GM23338 (cell line): ENCODE measurements at regions not wholly inside any gene's neighbourhood (a gene's known extent, or its start where the extent isn't known, plus 50 kb on each side); places are given as distances from the start of the nearest gene placed in this dataset.

Experiments used
- ATAC-seq: fragments of 200-7000 bp; cut with Tn5 transposase; 3 replicates; pipeline ENCODE4 v1.9.1; 2020
- DNase-seq: peaks from one replicate; pipeline ENCODE4 v3.0.0-alpha.2; 2015; ENCODE audit warnings: low spot score
- H2AFZ ChIP-seq: fragments of 200-600 bp; sonication (generic); 2 replicates; pipeline ENCODE4 v1.8.0; 2016; ENCODE audit warnings: antibody characterized with exemption, mild to moderate bottlenecking, moderate library complexity
- H3F3A ChIP-seq: fragments of 200-600 bp; sonication (generic); replicated peaks from 2 replicates; pipeline ENCODE4 v1.8.0; 2017; ENCODE audit warnings: antibody characterized with exemption, mixed run types, low read depth
- H3K27ac ChIP-seq: fragments of 200-600 bp; sonication (generic); 2 replicates; pipeline ENCODE4 v1.6.1; 2016; ENCODE audit warnings: low read depth
- H3K27me3 ChIP-seq: fragments of 200-600 bp; sonication (generic); 2 replicates; pipeline ENCODE4 v1.8.0; 2016; ENCODE audit warnings: mild to moderate bottlenecking, mixed run types, moderate library complexity; ENCODE audit not compliant: insufficient read depth
- H3K36me3 ChIP-seq: fragments of 200-600 bp; sonication (generic); 2 replicates; pipeline ENCODE4 v1.8.0; 2016; ENCODE audit warnings: mild to moderate bottlenecking; ENCODE audit not compliant: insufficient read depth
- H3K4me1 ChIP-seq: fragments of 200-600 bp; sonication (generic); 2 replicates; pipeline ENCODE4 v1.8.0; 2016; ENCODE audit warnings: mild to moderate bottlenecking, moderate library complexity; ENCODE audit not compliant: insufficient read depth
- H3K4me2 ChIP-seq: fragments of 200-600 bp; sonication (generic); 2 replicates; pipeline ENCODE4 v1.7.1; 2017; ENCODE audit warnings: mixed run types
- H3K4me3 ChIP-seq: fragments of 200-600 bp; sonication (generic); 2 replicates; pipeline ENCODE4 v1.6.1; 2016; ENCODE audit warnings: mixed run types
- H3K79me2 ChIP-seq: fragments of 200-600 bp; sonication (generic); replicated peaks from 2 replicates; pipeline ENCODE4 v1.8.0; 2017; ENCODE audit warnings: mild to moderate bottlenecking; ENCODE audit not compliant: insufficient read depth
- H3K9me2 ChIP-seq: fragments of 200-600 bp; sonication (generic); 2 replicates; pipeline ENCODE4 v1.8.0; 2017; ENCODE audit not compliant: insufficient read depth
- H4K20me1 ChIP-seq: fragments of 200-600 bp; sonication (generic); replicated peaks from 2 replicates; pipeline ENCODE4 v1.8.0; 2017; ENCODE audit warnings: mild to moderate bottlenecking; ENCODE audit not compliant: insufficient read depth
- H3K27ac Mint-ChIP-seq: 2 replicates; pipeline ENCODE4 v1.8.0; 2020; ENCODE audit warnings: inconsistent platforms, mild to moderate bottlenecking, moderate library complexity, mixed read lengths
- H3K27me3 Mint-ChIP-seq: 3 replicates; pipeline ENCODE4 v1.8.0; 2022; ENCODE audit warnings: low read depth, mild to moderate bottlenecking, moderate library complexity, mixed read lengths, inconsistent platforms; ENCODE audit not compliant: insufficient read depth, poor library complexity
- H3K36me3 Mint-ChIP-seq: 3 replicates; pipeline ENCODE4 v1.8.0; 2021; ENCODE audit warnings: low read depth, mild to moderate bottlenecking, inconsistent platforms, moderate library complexity, mixed read lengths
- H3K4me1 Mint-ChIP-seq: 3 replicates; pipeline ENCODE4 v1.8.0; 2020; ENCODE audit warnings: mild to moderate bottlenecking, inconsistent platforms, mixed read lengths
- H3K4me3 Mint-ChIP-seq: 3 replicates; pipeline ENCODE4 v1.8.0; 2021; ENCODE audit warnings: moderate library complexity, mild to moderate bottlenecking, inconsistent platforms, mixed read lengths
- H3K9me3 Mint-ChIP-seq: 3 replicates; pipeline ENCODE4 v1.8.0; 2020; ENCODE audit warnings: moderate library complexity, mild to moderate bottlenecking, inconsistent platforms, mixed read lengths
- CREB1 ChIP-seq: fragments of 250-450 bp; sonication (Bioruptor Pico); IDR thresholded peaks from 2 replicates; pipeline ENCODE4 v1.5.0; 2020; ENCODE audit warnings: low read depth, mild to moderate bottlenecking, moderate library complexity
- EZH2 ChIP-seq: fragments of 200-600 bp; sonication (generic); IDR thresholded peaks from one replicate; pipeline ENCODE4 v1.8.0; 2017; ENCODE audit warnings: antibody characterized with exemption, mild to moderate bottlenecking, low read depth; ENCODE audit not compliant: unreplicated experiment
- EZH2phosphoT487 ChIP-seq: fragments of 200-600 bp; sonication (generic); IDR thresholded peaks from one replicate; pipeline ENCODE4 v1.8.1; 2018; ENCODE audit warnings: antibody characterized with exemption; ENCODE audit not compliant: unreplicated experiment
- JUNB ChIP-seq: IDR thresholded peaks from one replicate; pipeline ENCODE4 v1.6.1; 2016; ENCODE audit warnings: antibody characterized with exemption; ENCODE audit not compliant: unreplicated experiment
- NANOG ChIP-seq: IDR thresholded peaks from 2 replicates; pipeline ENCODE4 v1.6.1; 2016; ENCODE audit warnings: antibody characterized with exemption, borderline replicate concordance
- POLR2AphosphoS5 ChIP-seq: IDR thresholded peaks from 2 replicates; pipeline ENCODE4 v1.6.1; 2016; ENCODE audit warnings: antibody characterized with exemption, low read depth
- STAT1 ChIP-seq: IDR thresholded peaks from one replicate; pipeline ENCODE4 v1.6.1; 2016; ENCODE audit warnings: antibody characterized with exemption; ENCODE audit not compliant: unreplicated experiment
- ZNF114 ChIP-seq: fragments of 250-450 bp; sonication (Bioruptor Pico); IDR thresholded peaks from 2 replicates; pipeline ENCODE4 v1.5.0; 2020; ENCODE audit warnings: mild to moderate bottlenecking, moderate library complexity
- ZNF331 ChIP-seq: fragments of 250-450 bp; sonication (Bioruptor Pico); IDR thresholded peaks from 2 replicates; pipeline ENCODE4 v1.5.0; 2020; ENCODE audit warnings: low read depth, mild to moderate bottlenecking, moderate library complexity
- TF ChIP-seq, protein P1 (sequence below): IDR thresholded peaks from one replicate; pipeline ENCODE4 v1.6.1; 2018; ENCODE audit warnings: antibody characterized with exemption; ENCODE audit not compliant: unreplicated experiment
- TF ChIP-seq, protein P2 (sequence below): IDR thresholded peaks from 2 replicates; pipeline ENCODE4 v1.6.1; 2016; ENCODE audit warnings: antibody characterized with exemption
- TF ChIP-seq, protein P3 (sequence below), 2 experiments: fragments of 200-600 bp in 1 of 2; sonication (generic) in 1 of 2; conservative IDR thresholded peaks; 2 replicates each; pipeline versions ENCODE4 v1.5.1 to v1.6.1; 2016 to 2017; ENCODE audit warnings: antibody characterized with exemption in 2 of 2, low read depth in 2 of 2, mild to moderate bottlenecking in 2 of 2, moderate library complexity in 1 of 2

DNA sequence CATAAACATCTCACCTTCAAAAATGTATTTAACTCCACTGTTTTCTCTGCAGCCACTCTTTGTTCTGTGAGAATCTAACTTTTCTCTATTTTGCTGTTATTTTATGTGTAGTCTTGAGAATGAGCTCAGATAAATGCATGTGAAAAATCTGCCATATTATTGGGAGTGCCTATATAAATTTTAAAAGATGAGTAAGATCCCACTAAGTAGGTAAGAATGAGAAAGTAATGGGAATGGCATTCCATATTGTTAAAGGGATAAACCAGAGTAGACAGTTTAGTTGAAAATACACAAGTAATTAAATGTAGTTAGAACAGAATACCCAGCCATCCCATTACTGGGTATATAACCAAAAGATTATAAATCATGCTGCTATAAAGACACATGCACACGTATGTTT lies 817.2 kb downstream of the FAM181B start (continued):
- TF ChIP-seq, protein P1, sequence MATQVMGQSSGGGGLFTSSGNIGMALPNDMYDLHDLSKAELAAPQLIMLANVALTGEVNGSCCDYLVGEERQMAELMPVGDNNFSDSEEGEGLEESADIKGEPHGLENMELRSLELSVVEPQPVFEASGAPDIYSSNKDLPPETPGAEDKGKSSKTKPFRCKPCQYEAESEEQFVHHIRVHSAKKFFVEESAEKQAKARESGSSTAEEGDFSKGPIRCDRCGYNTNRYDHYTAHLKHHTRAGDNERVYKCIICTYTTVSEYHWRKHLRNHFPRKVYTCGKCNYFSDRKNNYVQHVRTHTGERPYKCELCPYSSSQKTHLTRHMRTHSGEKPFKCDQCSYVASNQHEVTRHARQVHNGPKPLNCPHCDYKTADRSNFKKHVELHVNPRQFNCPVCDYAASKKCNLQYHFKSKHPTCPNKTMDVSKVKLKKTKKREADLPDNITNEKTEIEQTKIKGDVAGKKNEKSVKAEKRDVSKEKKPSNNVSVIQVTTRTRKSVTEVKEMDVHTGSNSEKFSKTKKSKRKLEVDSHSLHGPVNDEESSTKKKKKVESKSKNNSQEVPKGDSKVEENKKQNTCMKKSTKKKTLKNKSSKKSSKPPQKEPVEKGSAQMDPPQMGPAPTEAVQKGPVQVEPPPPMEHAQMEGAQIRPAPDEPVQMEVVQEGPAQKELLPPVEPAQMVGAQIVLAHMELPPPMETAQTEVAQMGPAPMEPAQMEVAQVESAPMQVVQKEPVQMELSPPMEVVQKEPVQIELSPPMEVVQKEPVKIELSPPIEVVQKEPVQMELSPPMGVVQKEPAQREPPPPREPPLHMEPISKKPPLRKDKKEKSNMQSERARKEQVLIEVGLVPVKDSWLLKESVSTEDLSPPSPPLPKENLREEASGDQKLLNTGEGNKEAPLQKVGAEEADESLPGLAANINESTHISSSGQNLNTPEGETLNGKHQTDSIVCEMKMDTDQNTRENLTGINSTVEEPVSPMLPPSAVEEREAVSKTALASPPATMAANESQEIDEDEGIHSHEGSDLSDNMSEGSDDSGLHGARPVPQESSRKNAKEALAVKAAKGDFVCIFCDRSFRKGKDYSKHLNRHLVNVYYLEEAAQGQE = no peak
- TF ChIP-seq JUNB (no peak), EZH2phosphoT487 (no peak), EZH2 (no peak), ZNF114 (no peak)
- TF ChIP-seq, protein P2, sequence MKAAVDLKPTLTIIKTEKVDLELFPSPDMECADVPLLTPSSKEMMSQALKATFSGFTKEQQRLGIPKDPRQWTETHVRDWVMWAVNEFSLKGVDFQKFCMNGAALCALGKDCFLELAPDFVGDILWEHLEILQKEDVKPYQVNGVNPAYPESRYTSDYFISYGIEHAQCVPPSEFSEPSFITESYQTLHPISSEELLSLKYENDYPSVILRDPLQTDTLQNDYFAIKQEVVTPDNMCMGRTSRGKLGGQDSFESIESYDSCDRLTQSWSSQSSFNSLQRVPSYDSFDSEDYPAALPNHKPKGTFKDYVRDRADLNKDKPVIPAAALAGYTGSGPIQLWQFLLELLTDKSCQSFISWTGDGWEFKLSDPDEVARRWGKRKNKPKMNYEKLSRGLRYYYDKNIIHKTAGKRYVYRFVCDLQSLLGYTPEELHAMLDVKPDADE = no peak

GRCh38 chr11:81915045-81915444 lies 818.6 kb downstream of the FAM181B start:
- Mint-ChIP-seq H3K27ac (no peak overlapping the region), H3K9me3 (no peaks in the 10 kb centered on the region), H3K4me3 (no peak overlapping the region), H3K36me3 (no peaks in the 10 kb centered on the region), H3K27me3 (peaks cover 2% of the 10 kb centered on the region), H3K4me1 (no peaks in the 10 kb centered on the region)
- Histone ChIP-seq H3K4me3 (no peak overlapping the region), H4K20me1 (no peaks in the 10 kb centered on the region), H3K9me2 (no peaks in the 10 kb centered on the region), H3K4me1 (no peaks in the 10 kb centered on the region), H3K79me2 (no peaks in the 10 kb centered on the region), H2AFZ (peak overlapping the region; percentile 81; the same call in 1 of the 2 replicates), H3F3A (no peaks in the 10 kb centered on the region), H3K36me3 (no peaks in the 10 kb centered on the region), H3K27me3 (no peaks in the 10 kb centered on the region), H3K27ac (no peak overlapping the region), H3K4me2 (no peak overlapping the region)
- no peak for DNase-seq
- TF ChIP-seq NANOG (no peak), JUNB (no peak), STAT1 (no peak), CREB1 (CRISPR knock-in tag) (no peak), POLR2AphosphoS5 (no peak), ZNF331 (CRISPR knock-in tag) (no peak)
- ATAC-seq = no peak

DNA sequence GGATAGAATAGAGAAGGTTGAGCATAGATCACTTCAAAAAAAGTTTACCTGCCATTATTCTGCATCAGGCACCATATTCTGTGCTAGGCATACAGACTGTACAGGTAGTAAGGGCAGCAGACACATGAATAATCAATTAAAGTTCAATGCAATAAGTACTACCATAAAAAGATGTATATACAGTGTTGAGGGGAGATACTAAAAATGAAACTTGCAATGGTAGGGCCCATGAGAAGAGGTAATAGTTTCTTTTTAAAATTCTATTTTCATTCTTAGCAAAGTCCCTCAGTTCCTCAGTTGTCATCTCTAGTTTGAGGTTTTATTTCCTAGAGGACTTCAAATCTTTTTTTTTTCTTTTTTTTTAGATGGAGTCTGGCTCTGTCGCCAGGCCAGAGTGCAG lies 819.9 kb downstream of the FAM181B start:
- ATAC-seq (no peak), DNase-seq (no peak)
- Histone ChIP-seq H3K4me3 (no peak overlapping the region), H3K4me1 (no peaks in the 10 kb centered on the region), H3K27ac (no peak overlapping the region), H3K79me2 (no peaks in the 10 kb centered on the region), H3K9me2 (no peaks in the 10 kb centered on the region), H2AFZ (no peak overlapping the region), H3K27me3 (no peaks in the 10 kb centered on the region), H3K36me3 (no peaks in the 10 kb centered on the region), H3K4me2 (no peak overlapping the region), H3F3A (no peaks in the 10 kb centered on the region), H4K20me1 (no peaks in the 10 kb centered on the region)
- H3K4me3 Mint-ChIP-seq = no peak overlapping the region
- peaks cover 2% of the 10 kb centered on the region for H3K27me3 Mint-ChIP-seq
- no peaks in the 10 kb centered on the region for H3K9me3 Mint-ChIP-seq
- H3K27ac Mint-ChIP-seq = no peak overlapping the region
- H3K4me1 Mint-ChIP-seq = no peaks in the 10 kb centered on the region
- no peaks in the 10 kb centered on the region for H3K36me3 Mint-ChIP-seq
- TF ChIP-seq, protein P3, sequence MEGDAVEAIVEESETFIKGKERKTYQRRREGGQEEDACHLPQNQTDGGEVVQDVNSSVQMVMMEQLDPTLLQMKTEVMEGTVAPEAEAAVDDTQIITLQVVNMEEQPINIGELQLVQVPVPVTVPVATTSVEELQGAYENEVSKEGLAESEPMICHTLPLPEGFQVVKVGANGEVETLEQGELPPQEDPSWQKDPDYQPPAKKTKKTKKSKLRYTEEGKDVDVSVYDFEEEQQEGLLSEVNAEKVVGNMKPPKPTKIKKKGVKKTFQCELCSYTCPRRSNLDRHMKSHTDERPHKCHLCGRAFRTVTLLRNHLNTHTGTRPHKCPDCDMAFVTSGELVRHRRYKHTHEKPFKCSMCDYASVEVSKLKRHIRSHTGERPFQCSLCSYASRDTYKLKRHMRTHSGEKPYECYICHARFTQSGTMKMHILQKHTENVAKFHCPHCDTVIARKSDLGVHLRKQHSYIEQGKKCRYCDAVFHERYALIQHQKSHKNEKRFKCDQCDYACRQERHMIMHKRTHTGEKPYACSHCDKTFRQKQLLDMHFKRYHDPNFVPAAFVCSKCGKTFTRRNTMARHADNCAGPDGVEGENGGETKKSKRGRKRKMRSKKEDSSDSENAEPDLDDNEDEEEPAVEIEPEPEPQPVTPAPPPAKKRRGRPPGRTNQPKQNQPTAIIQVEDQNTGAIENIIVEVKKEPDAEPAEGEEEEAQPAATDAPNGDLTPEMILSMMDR (conservative IDR thresholded peaks at IDR 0.05; ENCODE audit: low read depth in 2 of 2) = no peak
- TF ChIP-seq, protein P2 = no peak
- TF ChIP-seq, protein P1 = no peak
- TF ChIP-seq ZNF114 (no peak), EZH2 (no peak), POLR2AphosphoS5 (no peak), ZNF331 (CRISPR knock-in tag) (no peak), JUNB (no peak)
